ENCODE measurements at regions not wholly inside any gene's neighbourhood (a gene's known extent, or its start where the extent isn't known, plus 50 kb on each side); places are given as distances from the start of the nearest gene placed in this dataset.

DNA sequence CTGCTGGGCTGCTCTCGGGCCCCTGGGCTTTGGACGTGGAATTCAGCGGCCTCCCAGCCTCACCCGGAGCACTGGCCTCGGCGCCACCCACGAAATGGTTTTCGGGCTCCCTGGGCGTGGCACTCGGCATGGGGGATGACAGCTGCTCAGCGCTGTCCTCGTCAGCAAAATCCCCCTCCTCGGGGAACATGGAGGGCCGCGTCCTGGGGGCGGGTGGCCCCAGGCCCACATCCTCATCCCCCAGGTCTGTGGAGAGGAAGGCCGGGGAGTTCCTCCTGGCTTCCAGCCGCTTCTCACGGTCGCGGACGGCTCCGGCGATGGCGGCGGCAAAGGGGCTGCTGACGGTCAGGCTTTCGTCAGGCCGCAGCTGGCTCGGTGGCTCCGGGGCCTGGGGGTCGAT, 88.4 kb downstream of the CTTN start:
- 97% methylated on average over 14 to 16 of the region's 32 CpGs for WGBS, 2 donors
- Histone ChIP-seq H3K36me3 (no peaks in the 10 kb centered on the region), H3K4me1 (peaks cover 0 to 6% of the 10 kb centered on the region in 2 donors), H3K27ac (no peak overlapping the region), H3K27me3 (no peaks in the 10 kb centered on the region), H3K9me3 (no peaks in the 10 kb centered on the region), H3K4me3 (replicated peaks in 1 of 3) (no peak overlapping the region)
- intact Hi-C loops (cut with DNase I): no loop called here
- no peak for TF ChIP-seq POLR2A (IDR thresholded peaks at IDR 0.05)
- TF ChIP-seq, protein P1, sequence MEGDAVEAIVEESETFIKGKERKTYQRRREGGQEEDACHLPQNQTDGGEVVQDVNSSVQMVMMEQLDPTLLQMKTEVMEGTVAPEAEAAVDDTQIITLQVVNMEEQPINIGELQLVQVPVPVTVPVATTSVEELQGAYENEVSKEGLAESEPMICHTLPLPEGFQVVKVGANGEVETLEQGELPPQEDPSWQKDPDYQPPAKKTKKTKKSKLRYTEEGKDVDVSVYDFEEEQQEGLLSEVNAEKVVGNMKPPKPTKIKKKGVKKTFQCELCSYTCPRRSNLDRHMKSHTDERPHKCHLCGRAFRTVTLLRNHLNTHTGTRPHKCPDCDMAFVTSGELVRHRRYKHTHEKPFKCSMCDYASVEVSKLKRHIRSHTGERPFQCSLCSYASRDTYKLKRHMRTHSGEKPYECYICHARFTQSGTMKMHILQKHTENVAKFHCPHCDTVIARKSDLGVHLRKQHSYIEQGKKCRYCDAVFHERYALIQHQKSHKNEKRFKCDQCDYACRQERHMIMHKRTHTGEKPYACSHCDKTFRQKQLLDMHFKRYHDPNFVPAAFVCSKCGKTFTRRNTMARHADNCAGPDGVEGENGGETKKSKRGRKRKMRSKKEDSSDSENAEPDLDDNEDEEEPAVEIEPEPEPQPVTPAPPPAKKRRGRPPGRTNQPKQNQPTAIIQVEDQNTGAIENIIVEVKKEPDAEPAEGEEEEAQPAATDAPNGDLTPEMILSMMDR (IDR thresholded peaks at IDR 0.05): no peak
- DNase-seq: no peak

DNA sequence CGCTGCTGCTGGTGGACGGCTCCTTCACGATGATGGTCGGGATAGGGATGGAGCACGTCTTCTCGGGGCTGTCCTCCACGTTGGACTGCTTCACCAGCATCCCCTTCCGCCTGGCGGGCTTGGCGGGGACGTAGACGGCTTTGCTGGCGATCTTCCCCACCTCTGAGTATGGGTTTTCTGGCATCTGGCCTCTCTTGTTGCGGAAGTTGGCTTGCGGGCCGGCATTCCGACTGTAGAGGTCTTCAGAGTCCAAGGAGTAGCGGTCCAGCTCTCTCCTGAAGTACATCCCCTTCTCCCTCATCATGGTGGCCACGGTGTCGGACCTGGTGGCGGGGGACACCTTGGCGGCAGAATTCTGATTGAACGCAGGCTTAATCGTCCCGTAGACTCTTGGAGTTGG, 88.8 kb downstream of the CTTN start:
- H3K4me3 ChIP-seq (replicated peaks in 1 of 3): no peak overlapping the region
- WGBS, 2 donors: 95 to 96% methylated on average over 21 to 25 of the region's 25 CpGs
- H3K4me1 ChIP-seq: peaks cover 0 to 6% of the 10 kb centered on the region in 2 donors
- TF ChIP-seq, protein P1 (IDR thresholded peaks at IDR 0.05): no peak
- TF ChIP-seq POLR2A (IDR thresholded peaks at IDR 0.05): no peak
- H3K36me3 ChIP-seq: no peaks in the 10 kb centered on the region
- no peak for DNase-seq
- intact Hi-C loops (cut with DNase I): no loop called here
- no peak overlapping the region for H3K27ac ChIP-seq
- H3K27me3 ChIP-seq: no peaks in the 10 kb centered on the region
- no peaks in the 10 kb centered on the region for H3K9me3 ChIP-seq

DNA sequence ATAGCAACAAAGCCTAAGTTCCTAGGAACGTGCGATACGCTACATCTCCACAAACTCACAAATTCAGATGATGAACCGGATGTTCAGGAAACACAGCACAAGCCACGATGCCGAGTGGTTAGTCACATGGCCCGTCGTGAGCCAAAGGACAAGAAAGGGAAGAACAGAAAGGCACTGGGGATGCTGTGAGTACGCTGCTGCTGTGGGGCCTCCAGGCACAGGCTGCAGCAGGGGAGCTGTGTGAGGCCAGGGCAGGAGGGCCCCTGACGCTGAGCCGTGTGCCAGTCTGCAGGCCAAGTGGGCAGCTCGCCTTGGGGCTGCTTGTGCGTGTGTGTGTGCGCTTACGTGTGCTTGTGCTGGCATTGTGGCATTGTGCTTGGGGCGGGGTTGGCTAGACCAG, 89.4 kb downstream of the CTTN start:
- Histone ChIP-seq H3K36me3 (no peaks in the 10 kb centered on the region), H3K27me3 (no peaks in the 10 kb centered on the region), H3K4me1 (peaks cover 0 to 4% of the 10 kb centered on the region in 2 donors), H3K27ac (no peak overlapping the region), H3K9me3 (no peaks in the 10 kb centered on the region), H3K4me3 (replicated peaks in 1 of 3) (no peak overlapping the region)
- WGBS, 2 donors: 90 to 92% methylated on average over 16 of the region's 16 CpGs
- intact Hi-C loops (cut with DNase I): no loop called here
- no peak for TF ChIP-seq POLR2A (IDR thresholded peaks at IDR 0.05)
- TF ChIP-seq, protein P1 (IDR thresholded peaks at IDR 0.05): no peak
- DNase-seq: no peak

DNA sequence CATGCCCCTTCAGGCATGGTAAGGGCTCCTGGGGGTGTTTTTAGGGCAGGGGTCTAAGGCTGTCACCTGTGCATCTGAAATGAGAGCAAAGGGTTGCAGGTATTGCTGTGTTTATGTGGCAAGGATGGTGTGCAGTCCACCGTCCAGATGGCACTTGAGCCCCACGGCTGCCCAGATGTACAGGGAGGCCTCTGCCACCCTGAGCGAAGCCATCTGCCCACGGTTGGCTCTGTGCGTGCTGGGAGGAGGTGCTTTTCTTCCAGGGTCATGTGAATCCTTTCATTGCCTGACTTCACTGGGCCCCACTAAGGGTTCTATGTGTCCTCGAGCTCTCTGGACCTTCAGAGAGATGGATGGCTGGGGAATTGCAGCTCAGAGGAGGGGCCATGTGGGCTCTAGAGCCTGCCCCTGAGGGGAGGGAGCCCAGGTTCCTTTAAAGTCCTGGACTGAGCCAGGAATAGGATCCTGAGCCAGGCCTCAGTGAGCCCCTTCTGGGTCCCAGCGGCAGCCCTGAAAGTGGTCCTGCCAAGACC, 89.9 kb downstream of the CTTN start:
- Histone ChIP-seq H3K4me3 (replicated peaks in 1 of 3) (no peak overlapping the region), H3K27me3 (no peaks in the 10 kb centered on the region), H3K27ac (no peak overlapping the region), H3K4me1 (no peaks in the 10 kb centered on the region), H3K9me3 (no peaks in the 10 kb centered on the region), H3K36me3 (no peaks in the 10 kb centered on the region)
- DNase-seq: no peak
- TF ChIP-seq POLR2A (IDR thresholded peaks at IDR 0.05): no peak
- TF ChIP-seq, protein P1 (IDR thresholded peaks at IDR 0.05): no peak
- intact Hi-C loops (cut with DNase I): no loop called here
- 81 to 95% methylated on average over 3 to 7 of the region's 7 CpGs for WGBS, 2 donors

DNA sequence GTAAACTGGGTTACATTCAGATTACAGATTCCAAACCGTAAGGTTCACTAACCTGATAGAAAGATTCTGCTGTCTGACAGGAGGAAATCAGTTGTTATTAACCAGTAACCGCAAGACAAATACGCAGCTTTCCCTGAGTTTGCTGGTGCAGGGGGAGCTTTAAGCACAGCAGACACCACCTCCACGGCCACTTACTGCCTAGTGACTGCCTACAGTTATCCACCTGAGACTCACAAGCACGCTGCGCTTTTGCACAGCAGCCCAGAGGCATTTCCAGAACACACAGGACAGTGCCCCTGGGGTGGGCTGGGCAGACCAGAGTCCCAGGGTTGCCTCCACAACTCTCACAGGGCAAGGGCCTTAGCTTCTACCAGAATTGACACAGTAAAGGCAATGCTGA, 90.9 kb downstream of the CTTN start:
- Histone ChIP-seq H3K36me3 (no peaks in the 10 kb centered on the region), H3K4me3 (replicated peaks in 1 of 3) (no peak overlapping the region), H3K4me1 (no peaks in the 10 kb centered on the region), H3K27me3 (no peaks in the 10 kb centered on the region), H3K9me3 (no peaks in the 10 kb centered on the region), H3K27ac (no peak overlapping the region)
- DNase-seq: no peak
- WGBS, 2 donors: 81 to 94% methylated on average over 6 of the region's 6 CpGs
- intact Hi-C loops (cut with DNase I): no loop called here
- TF ChIP-seq, protein P1 (IDR thresholded peaks at IDR 0.05): no peak
- no peak for TF ChIP-seq POLR2A (IDR thresholded peaks at IDR 0.05)

Data from thyroid gland (tissue), 4 donors.